GM23338 (cell line): ENCODE measurements at regions not wholly inside any gene's neighbourhood (a gene's known extent, or its start where the extent isn't known, plus 50 kb on each side); places are given as distances from the start of the nearest gene placed in this dataset.

Source experiments
- ATAC-seq: fragments of 200-7000 bp; cut with Tn5 transposase; 3 replicates; pipeline ENCODE4 v1.9.1; 2020
- DNase-seq: peaks from one replicate; pipeline ENCODE4 v3.0.0-alpha.2; 2015; ENCODE audit warnings: low spot score
- H2AFZ ChIP-seq: fragments of 200-600 bp; sonication (generic); 2 replicates; pipeline ENCODE4 v1.8.0; 2016; ENCODE audit warnings: antibody characterized with exemption, mild to moderate bottlenecking, moderate library complexity
- H3F3A ChIP-seq: fragments of 200-600 bp; sonication (generic); replicated peaks from 2 replicates; pipeline ENCODE4 v1.8.0; 2017; ENCODE audit warnings: antibody characterized with exemption, mixed run types, low read depth
- H3K27ac ChIP-seq: fragments of 200-600 bp; sonication (generic); 2 replicates; pipeline ENCODE4 v1.6.1; 2016; ENCODE audit warnings: low read depth
- H3K27me3 ChIP-seq: fragments of 200-600 bp; sonication (generic); 2 replicates; pipeline ENCODE4 v1.8.0; 2016; ENCODE audit warnings: mild to moderate bottlenecking, mixed run types, moderate library complexity; ENCODE audit not compliant: insufficient read depth
- H3K36me3 ChIP-seq: fragments of 200-600 bp; sonication (generic); 2 replicates; pipeline ENCODE4 v1.8.0; 2016; ENCODE audit warnings: mild to moderate bottlenecking; ENCODE audit not compliant: insufficient read depth
- H3K4me1 ChIP-seq: fragments of 200-600 bp; sonication (generic); 2 replicates; pipeline ENCODE4 v1.8.0; 2016; ENCODE audit warnings: mild to moderate bottlenecking, moderate library complexity; ENCODE audit not compliant: insufficient read depth
- H3K4me2 ChIP-seq: fragments of 200-600 bp; sonication (generic); 2 replicates; pipeline ENCODE4 v1.7.1; 2017; ENCODE audit warnings: mixed run types
- H3K4me3 ChIP-seq: fragments of 200-600 bp; sonication (generic); 2 replicates; pipeline ENCODE4 v1.6.1; 2016; ENCODE audit warnings: mixed run types
- H3K79me2 ChIP-seq: fragments of 200-600 bp; sonication (generic); replicated peaks from 2 replicates; pipeline ENCODE4 v1.8.0; 2017; ENCODE audit warnings: mild to moderate bottlenecking; ENCODE audit not compliant: insufficient read depth
- H3K9me2 ChIP-seq: fragments of 200-600 bp; sonication (generic); 2 replicates; pipeline ENCODE4 v1.8.0; 2017; ENCODE audit not compliant: insufficient read depth
- H4K20me1 ChIP-seq: fragments of 200-600 bp; sonication (generic); replicated peaks from 2 replicates; pipeline ENCODE4 v1.8.0; 2017; ENCODE audit warnings: mild to moderate bottlenecking; ENCODE audit not compliant: insufficient read depth
- H3K27ac Mint-ChIP-seq: 2 replicates; pipeline ENCODE4 v1.8.0; 2020; ENCODE audit warnings: inconsistent platforms, mild to moderate bottlenecking, moderate library complexity, mixed read lengths
- H3K27me3 Mint-ChIP-seq: 3 replicates; pipeline ENCODE4 v1.8.0; 2022; ENCODE audit warnings: low read depth, mild to moderate bottlenecking, moderate library complexity, mixed read lengths, inconsistent platforms; ENCODE audit not compliant: insufficient read depth, poor library complexity
- H3K36me3 Mint-ChIP-seq: 3 replicates; pipeline ENCODE4 v1.8.0; 2021; ENCODE audit warnings: low read depth, mild to moderate bottlenecking, inconsistent platforms, moderate library complexity, mixed read lengths
- H3K4me1 Mint-ChIP-seq: 3 replicates; pipeline ENCODE4 v1.8.0; 2020; ENCODE audit warnings: mild to moderate bottlenecking, inconsistent platforms, mixed read lengths
- H3K4me3 Mint-ChIP-seq: 3 replicates; pipeline ENCODE4 v1.8.0; 2021; ENCODE audit warnings: moderate library complexity, mild to moderate bottlenecking, inconsistent platforms, mixed read lengths
- H3K9me3 Mint-ChIP-seq: 3 replicates; pipeline ENCODE4 v1.8.0; 2020; ENCODE audit warnings: moderate library complexity, mild to moderate bottlenecking, inconsistent platforms, mixed read lengths
- CTCF ChIP-seq, 2 experiments: fragments of 200-600 bp in 1 of 2; sonication (generic) in 1 of 2; conservative IDR thresholded peaks; 2 replicates each; pipeline versions ENCODE4 v1.5.1 to v1.6.1; 2016 to 2017; ENCODE audit warnings: antibody characterized with exemption in 2 of 2, low read depth in 2 of 2, mild to moderate bottlenecking in 2 of 2, moderate library complexity in 1 of 2
- EZH2phosphoT487 ChIP-seq: fragments of 200-600 bp; sonication (generic); IDR thresholded peaks from one replicate; pipeline ENCODE4 v1.8.1; 2018; ENCODE audit warnings: antibody characterized with exemption; ENCODE audit not compliant: unreplicated experiment
- JUNB ChIP-seq: IDR thresholded peaks from one replicate; pipeline ENCODE4 v1.6.1; 2016; ENCODE audit warnings: antibody characterized with exemption; ENCODE audit not compliant: unreplicated experiment
- STAT1 ChIP-seq: IDR thresholded peaks from one replicate; pipeline ENCODE4 v1.6.1; 2016; ENCODE audit warnings: antibody characterized with exemption; ENCODE audit not compliant: unreplicated experiment
- ZNF114 ChIP-seq: fragments of 250-450 bp; sonication (Bioruptor Pico); IDR thresholded peaks from 2 replicates; pipeline ENCODE4 v1.5.0; 2020; ENCODE audit warnings: mild to moderate bottlenecking, moderate library complexity
- ZNF331 ChIP-seq: fragments of 250-450 bp; sonication (Bioruptor Pico); IDR thresholded peaks from 2 replicates; pipeline ENCODE4 v1.5.0; 2020; ENCODE audit warnings: low read depth, mild to moderate bottlenecking, moderate library complexity
- TF ChIP-seq, protein P1 (sequence below): fragments of 250-450 bp; sonication (Bioruptor Pico); IDR thresholded peaks from 2 replicates; pipeline ENCODE4 v1.5.0; 2020; ENCODE audit warnings: mild to moderate bottlenecking, moderate library complexity
- TF ChIP-seq, protein P2 (sequence below): IDR thresholded peaks from one replicate; pipeline ENCODE4 v1.6.1; 2018; ENCODE audit warnings: antibody characterized with exemption; ENCODE audit not compliant: unreplicated experiment

GRCh38 chr12:132424811-132425210, 65.1 kb upstream of the FBRSL1 start:
- Histone ChIP-seq H3K4me3 (no peak overlapping the region), H3K27ac (no peak overlapping the region), H3K4me1 (0 out of 2 replicates have a peak, but pooled peaks cover 4% of the 10 kb centered on the region), H2AFZ (no peak overlapping the region), H3K9me2 (no peaks in the 10 kb centered on the region), H3K27me3 (peaks cover 87% of the 10 kb centered on the region), H4K20me1 (no peaks in the 10 kb centered on the region), H3K4me2 (no peak overlapping the region), H3K79me2 (no peaks in the 10 kb centered on the region), H3F3A (no peaks in the 10 kb centered on the region), H3K36me3 (no peaks in the 10 kb centered on the region)
- H3K4me1 Mint-ChIP-seq: peaks cover 18% of the 10 kb centered on the region
- TF ChIP-seq JUNB (no peak), EZH2phosphoT487 (no peak), ZNF114 (no peak), CTCF (conservative IDR thresholded peaks at IDR 0.05; ENCODE audit: low read depth in 2 of 2) (no peak), STAT1 (no peak), ZNF331 (no peak)
- TF ChIP-seq, protein P1, sequence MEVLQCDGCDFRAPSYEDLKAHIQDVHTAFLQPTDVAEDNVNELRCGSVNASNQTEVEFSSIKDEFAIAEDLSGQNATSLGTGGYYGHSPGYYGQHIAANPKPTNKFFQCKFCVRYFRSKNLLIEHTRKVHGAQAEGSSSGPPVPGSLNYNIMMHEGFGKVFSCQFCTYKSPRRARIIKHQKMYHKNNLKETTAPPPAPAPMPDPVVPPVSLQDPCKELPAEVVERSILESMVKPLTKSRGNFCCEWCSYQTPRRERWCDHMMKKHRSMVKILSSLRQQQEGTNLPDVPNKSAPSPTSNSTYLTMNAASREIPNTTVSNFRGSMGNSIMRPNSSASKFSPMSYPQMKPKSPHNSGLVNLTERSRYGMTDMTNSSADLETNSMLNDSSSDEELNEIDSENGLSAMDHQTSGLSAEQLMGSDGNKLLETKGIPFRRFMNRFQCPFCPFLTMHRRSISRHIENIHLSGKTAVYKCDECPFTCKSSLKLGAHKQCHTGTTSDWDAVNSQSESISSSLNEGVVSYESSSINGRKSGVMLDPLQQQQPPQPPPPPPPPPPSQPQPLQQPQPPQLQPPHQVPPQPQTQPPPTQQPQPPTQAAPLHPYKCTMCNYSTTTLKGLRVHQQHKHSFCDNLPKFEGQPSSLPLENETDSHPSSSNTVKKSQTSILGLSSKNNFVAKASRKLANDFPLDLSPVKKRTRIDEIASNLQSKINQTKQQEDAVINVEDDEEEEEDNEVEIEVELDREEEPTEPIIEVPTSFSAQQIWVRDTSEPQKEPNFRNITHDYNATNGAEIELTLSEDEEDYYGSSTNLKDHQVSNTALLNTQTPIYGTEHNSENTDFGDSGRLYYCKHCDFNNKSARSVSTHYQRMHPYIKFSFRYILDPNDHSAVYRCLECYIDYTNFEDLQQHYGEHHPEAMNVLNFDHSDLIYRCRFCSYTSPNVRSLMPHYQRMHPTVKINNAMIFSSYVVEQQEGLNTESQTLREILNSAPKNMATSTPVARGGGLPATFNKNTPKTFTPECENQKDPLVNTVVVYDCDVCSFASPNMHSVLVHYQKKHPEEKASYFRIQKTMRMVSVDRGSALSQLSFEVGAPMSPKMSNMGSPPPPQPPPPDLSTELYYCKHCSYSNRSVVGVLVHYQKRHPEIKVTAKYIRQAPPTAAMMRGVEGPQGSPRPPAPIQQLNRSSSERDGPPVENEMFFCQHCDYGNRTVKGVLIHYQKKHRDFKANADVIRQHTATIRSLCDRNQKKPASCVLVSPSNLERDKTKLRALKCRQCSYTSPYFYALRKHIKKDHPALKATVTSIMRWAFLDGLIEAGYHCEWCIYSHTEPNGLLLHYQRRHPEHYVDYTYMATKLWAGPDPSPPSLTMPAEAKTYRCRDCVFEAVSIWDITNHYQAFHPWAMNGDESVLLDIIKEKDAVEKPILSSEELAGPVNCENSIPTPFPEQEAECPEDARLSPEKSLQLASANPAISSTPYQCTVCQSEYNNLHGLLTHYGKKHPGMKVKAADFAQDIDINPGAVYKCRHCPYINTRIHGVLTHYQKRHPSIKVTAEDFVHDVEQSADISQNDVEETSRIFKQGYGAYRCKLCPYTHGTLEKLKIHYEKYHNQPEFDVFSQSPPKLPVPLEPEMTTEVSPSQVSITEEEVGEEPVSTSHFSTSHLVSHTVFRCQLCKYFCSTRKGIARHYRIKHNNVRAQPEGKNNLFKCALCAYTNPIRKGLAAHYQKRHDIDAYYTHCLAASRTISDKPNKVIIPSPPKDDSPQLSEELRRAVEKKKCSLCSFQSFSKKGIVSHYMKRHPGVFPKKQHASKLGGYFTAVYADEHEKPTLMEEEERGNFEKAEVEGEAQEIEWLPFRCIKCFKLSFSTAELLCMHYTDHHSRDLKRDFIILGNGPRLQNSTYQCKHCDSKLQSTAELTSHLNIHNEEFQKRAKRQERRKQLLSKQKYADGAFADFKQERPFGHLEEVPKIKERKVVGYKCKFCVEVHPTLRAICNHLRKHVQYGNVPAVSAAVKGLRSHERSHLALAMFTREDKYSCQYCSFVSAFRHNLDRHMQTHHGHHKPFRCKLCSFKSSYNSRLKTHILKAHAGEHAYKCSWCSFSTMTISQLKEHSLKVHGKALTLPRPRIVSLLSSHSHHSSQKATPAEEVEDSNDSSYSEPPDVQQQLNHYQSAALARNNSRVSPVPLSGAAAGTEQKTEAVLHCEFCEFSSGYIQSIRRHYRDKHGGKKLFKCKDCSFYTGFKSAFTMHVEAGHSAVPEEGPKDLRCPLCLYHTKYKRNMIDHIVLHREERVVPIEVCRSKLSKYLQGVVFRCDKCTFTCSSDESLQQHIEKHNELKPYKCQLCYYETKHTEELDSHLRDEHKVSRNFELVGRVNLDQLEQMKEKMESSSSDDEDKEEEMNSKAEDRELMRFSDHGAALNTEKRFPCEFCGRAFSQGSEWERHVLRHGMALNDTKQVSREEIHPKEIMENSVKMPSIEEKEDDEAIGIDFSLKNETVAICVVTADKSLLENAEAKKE (CRISPR knock-in tag): no peak
- TF ChIP-seq, protein P2, sequence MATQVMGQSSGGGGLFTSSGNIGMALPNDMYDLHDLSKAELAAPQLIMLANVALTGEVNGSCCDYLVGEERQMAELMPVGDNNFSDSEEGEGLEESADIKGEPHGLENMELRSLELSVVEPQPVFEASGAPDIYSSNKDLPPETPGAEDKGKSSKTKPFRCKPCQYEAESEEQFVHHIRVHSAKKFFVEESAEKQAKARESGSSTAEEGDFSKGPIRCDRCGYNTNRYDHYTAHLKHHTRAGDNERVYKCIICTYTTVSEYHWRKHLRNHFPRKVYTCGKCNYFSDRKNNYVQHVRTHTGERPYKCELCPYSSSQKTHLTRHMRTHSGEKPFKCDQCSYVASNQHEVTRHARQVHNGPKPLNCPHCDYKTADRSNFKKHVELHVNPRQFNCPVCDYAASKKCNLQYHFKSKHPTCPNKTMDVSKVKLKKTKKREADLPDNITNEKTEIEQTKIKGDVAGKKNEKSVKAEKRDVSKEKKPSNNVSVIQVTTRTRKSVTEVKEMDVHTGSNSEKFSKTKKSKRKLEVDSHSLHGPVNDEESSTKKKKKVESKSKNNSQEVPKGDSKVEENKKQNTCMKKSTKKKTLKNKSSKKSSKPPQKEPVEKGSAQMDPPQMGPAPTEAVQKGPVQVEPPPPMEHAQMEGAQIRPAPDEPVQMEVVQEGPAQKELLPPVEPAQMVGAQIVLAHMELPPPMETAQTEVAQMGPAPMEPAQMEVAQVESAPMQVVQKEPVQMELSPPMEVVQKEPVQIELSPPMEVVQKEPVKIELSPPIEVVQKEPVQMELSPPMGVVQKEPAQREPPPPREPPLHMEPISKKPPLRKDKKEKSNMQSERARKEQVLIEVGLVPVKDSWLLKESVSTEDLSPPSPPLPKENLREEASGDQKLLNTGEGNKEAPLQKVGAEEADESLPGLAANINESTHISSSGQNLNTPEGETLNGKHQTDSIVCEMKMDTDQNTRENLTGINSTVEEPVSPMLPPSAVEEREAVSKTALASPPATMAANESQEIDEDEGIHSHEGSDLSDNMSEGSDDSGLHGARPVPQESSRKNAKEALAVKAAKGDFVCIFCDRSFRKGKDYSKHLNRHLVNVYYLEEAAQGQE: no peak
- DNase-seq (no peak), ATAC-seq (no peak)
- no peak overlapping the region for H3K4me3 Mint-ChIP-seq
- H3K27ac Mint-ChIP-seq: no peak overlapping the region
- H3K27me3 Mint-ChIP-seq: peaks cover 84% of the 10 kb centered on the region
- peaks cover 17% of the 10 kb centered on the region for H3K36me3 Mint-ChIP-seq
- H3K9me3 Mint-ChIP-seq: peaks cover 32% of the 10 kb centered on the region
